Neural cell (in vitro differentiated cells): ENCODE measurements at regions not wholly inside any gene's neighbourhood (a gene's known extent, or its start where the extent isn't known, plus 50 kb on each side); places are given as distances from the start of the nearest gene placed in this dataset.

Source experiments
- EP300 ChIP-seq: fragments of 450-650 bp; conservative IDR thresholded peaks from 2 replicates; pipeline ENCODE4 v1.6.1; 2014; ENCODE audit warnings: antibody characterized with exemption, mild to moderate bottlenecking, moderate library complexity; ENCODE audit not compliant: poor library complexity, severe bottlenecking
- EZH2 ChIP-seq: fragments of 200-600, 300-800 bp; shearing (Covaris generic), sonication (generic); IDR thresholded peaks from 2 replicates; pipeline ENCODE4 v1.6.1; 2014; ENCODE audit warnings: antibody characterized with exemption, low read length, borderline replicate concordance, mild to moderate bottlenecking; ENCODE audit not compliant: insufficient read depth, poor library complexity, severe bottlenecking
- MXI1 ChIP-seq: fragments of 450-650 bp; conservative IDR thresholded peaks from 2 replicates; pipeline ENCODE4 v1.6.1; 2014; ENCODE audit warnings: antibody characterized with exemption, mild to moderate bottlenecking; ENCODE audit not compliant: poor library complexity, severe bottlenecking
- POLR2AphosphoS5 ChIP-seq: IDR thresholded peaks from 2 replicates; pipeline ENCODE4 v1.6.1; 2012
- RAD21 ChIP-seq: fragments of 450-650 bp; conservative IDR thresholded peaks from 2 replicates; pipeline ENCODE4 v1.6.1; 2014; ENCODE audit warnings: antibody characterized with exemption, mild to moderate bottlenecking, moderate library complexity
- SMC3 ChIP-seq: fragments of 450-650 bp; conservative IDR thresholded peaks from 2 replicates; pipeline ENCODE4 v1.6.1; 2014; ENCODE audit warnings: antibody characterized with exemption, mild to moderate bottlenecking, moderate library complexity; ENCODE audit not compliant: poor library complexity
- TAF1 ChIP-seq: IDR thresholded peaks from 2 replicates; pipeline ENCODE4 v1.6.1; 2012; ENCODE audit warnings: low read depth
- TF ChIP-seq, protein P1 (sequence below): fragments of 450-650 bp; IDR thresholded peaks from 2 replicates; pipeline ENCODE4 v1.5.1; 2014; ENCODE audit warnings: antibody characterized with exemption, mild to moderate bottlenecking, moderate library complexity; ENCODE audit not compliant: poor library complexity, severe bottlenecking
- TF ChIP-seq, protein P2 (sequence below): IDR thresholded peaks from 2 replicates; pipeline ENCODE4 v1.6.1; 2012; ENCODE audit warnings: borderline replicate concordance

DNA sequence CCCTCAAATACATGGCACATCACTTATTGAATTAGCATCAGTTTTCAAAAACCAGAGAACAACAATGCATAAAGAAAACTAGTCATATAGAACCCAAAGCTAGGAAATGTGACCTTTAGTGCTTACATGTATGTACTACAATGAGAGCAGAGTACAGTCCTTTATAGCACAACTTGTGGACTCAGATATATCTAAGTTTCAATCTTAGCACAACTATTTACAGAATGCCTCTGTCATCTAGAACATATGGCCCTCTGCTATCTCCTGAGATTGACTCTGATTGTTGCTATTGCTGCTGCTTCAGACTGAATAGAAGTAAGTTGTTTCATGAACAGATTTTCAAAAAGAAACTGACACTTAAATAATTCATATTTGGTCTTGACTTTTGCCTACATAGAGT, 1536.2 kb downstream of the EFNA5 start:
- TF ChIP-seq, protein P1, sequence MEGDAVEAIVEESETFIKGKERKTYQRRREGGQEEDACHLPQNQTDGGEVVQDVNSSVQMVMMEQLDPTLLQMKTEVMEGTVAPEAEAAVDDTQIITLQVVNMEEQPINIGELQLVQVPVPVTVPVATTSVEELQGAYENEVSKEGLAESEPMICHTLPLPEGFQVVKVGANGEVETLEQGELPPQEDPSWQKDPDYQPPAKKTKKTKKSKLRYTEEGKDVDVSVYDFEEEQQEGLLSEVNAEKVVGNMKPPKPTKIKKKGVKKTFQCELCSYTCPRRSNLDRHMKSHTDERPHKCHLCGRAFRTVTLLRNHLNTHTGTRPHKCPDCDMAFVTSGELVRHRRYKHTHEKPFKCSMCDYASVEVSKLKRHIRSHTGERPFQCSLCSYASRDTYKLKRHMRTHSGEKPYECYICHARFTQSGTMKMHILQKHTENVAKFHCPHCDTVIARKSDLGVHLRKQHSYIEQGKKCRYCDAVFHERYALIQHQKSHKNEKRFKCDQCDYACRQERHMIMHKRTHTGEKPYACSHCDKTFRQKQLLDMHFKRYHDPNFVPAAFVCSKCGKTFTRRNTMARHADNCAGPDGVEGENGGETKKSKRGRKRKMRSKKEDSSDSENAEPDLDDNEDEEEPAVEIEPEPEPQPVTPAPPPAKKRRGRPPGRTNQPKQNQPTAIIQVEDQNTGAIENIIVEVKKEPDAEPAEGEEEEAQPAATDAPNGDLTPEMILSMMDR = no peak
- TF ChIP-seq EZH2 (no peak), POLR2AphosphoS5 (no peak), TAF1 (no peak), EP300 (no peak), MXI1 (no peak), SMC3 (no peak), RAD21 (no peak)
- TF ChIP-seq, protein P2, sequence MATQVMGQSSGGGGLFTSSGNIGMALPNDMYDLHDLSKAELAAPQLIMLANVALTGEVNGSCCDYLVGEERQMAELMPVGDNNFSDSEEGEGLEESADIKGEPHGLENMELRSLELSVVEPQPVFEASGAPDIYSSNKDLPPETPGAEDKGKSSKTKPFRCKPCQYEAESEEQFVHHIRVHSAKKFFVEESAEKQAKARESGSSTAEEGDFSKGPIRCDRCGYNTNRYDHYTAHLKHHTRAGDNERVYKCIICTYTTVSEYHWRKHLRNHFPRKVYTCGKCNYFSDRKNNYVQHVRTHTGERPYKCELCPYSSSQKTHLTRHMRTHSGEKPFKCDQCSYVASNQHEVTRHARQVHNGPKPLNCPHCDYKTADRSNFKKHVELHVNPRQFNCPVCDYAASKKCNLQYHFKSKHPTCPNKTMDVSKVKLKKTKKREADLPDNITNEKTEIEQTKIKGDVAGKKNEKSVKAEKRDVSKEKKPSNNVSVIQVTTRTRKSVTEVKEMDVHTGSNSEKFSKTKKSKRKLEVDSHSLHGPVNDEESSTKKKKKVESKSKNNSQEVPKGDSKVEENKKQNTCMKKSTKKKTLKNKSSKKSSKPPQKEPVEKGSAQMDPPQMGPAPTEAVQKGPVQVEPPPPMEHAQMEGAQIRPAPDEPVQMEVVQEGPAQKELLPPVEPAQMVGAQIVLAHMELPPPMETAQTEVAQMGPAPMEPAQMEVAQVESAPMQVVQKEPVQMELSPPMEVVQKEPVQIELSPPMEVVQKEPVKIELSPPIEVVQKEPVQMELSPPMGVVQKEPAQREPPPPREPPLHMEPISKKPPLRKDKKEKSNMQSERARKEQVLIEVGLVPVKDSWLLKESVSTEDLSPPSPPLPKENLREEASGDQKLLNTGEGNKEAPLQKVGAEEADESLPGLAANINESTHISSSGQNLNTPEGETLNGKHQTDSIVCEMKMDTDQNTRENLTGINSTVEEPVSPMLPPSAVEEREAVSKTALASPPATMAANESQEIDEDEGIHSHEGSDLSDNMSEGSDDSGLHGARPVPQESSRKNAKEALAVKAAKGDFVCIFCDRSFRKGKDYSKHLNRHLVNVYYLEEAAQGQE = no peak
